GM23338 (cell line): ENCODE measurements at regions not wholly inside any gene's neighbourhood (a gene's known extent, or its start where the extent isn't known, plus 50 kb on each side); places are given as distances from the start of the nearest gene placed in this dataset.

Source experiments
- ATAC-seq: fragments of 200-7000 bp; cut with Tn5 transposase; 3 replicates; pipeline ENCODE4 v1.9.1; 2020
- DNase-seq: peaks from one replicate; pipeline ENCODE4 v3.0.0-alpha.2; 2015; ENCODE audit warnings: low spot score
- H2AFZ ChIP-seq: fragments of 200-600 bp; sonication (generic); 2 replicates; pipeline ENCODE4 v1.8.0; 2016; ENCODE audit warnings: antibody characterized with exemption, mild to moderate bottlenecking, moderate library complexity
- H3F3A ChIP-seq: fragments of 200-600 bp; sonication (generic); replicated peaks from 2 replicates; pipeline ENCODE4 v1.8.0; 2017; ENCODE audit warnings: antibody characterized with exemption, mixed run types, low read depth
- H3K27ac ChIP-seq: fragments of 200-600 bp; sonication (generic); 2 replicates; pipeline ENCODE4 v1.6.1; 2016; ENCODE audit warnings: low read depth
- H3K27me3 ChIP-seq: fragments of 200-600 bp; sonication (generic); 2 replicates; pipeline ENCODE4 v1.8.0; 2016; ENCODE audit warnings: mild to moderate bottlenecking, mixed run types, moderate library complexity; ENCODE audit not compliant: insufficient read depth
- H3K36me3 ChIP-seq: fragments of 200-600 bp; sonication (generic); 2 replicates; pipeline ENCODE4 v1.8.0; 2016; ENCODE audit warnings: mild to moderate bottlenecking; ENCODE audit not compliant: insufficient read depth
- H3K4me1 ChIP-seq: fragments of 200-600 bp; sonication (generic); 2 replicates; pipeline ENCODE4 v1.8.0; 2016; ENCODE audit warnings: mild to moderate bottlenecking, moderate library complexity; ENCODE audit not compliant: insufficient read depth
- H3K4me2 ChIP-seq: fragments of 200-600 bp; sonication (generic); 2 replicates; pipeline ENCODE4 v1.7.1; 2017; ENCODE audit warnings: mixed run types
- H3K4me3 ChIP-seq: fragments of 200-600 bp; sonication (generic); 2 replicates; pipeline ENCODE4 v1.6.1; 2016; ENCODE audit warnings: mixed run types
- H3K79me2 ChIP-seq: fragments of 200-600 bp; sonication (generic); replicated peaks from 2 replicates; pipeline ENCODE4 v1.8.0; 2017; ENCODE audit warnings: mild to moderate bottlenecking; ENCODE audit not compliant: insufficient read depth
- H3K9me2 ChIP-seq: fragments of 200-600 bp; sonication (generic); 2 replicates; pipeline ENCODE4 v1.8.0; 2017; ENCODE audit not compliant: insufficient read depth
- H4K20me1 ChIP-seq: fragments of 200-600 bp; sonication (generic); replicated peaks from 2 replicates; pipeline ENCODE4 v1.8.0; 2017; ENCODE audit warnings: mild to moderate bottlenecking; ENCODE audit not compliant: insufficient read depth
- H3K27ac Mint-ChIP-seq: 2 replicates; pipeline ENCODE4 v1.8.0; 2020; ENCODE audit warnings: inconsistent platforms, mild to moderate bottlenecking, moderate library complexity, mixed read lengths
- H3K27me3 Mint-ChIP-seq: 3 replicates; pipeline ENCODE4 v1.8.0; 2022; ENCODE audit warnings: low read depth, mild to moderate bottlenecking, moderate library complexity, mixed read lengths, inconsistent platforms; ENCODE audit not compliant: insufficient read depth, poor library complexity
- H3K36me3 Mint-ChIP-seq: 3 replicates; pipeline ENCODE4 v1.8.0; 2021; ENCODE audit warnings: low read depth, mild to moderate bottlenecking, inconsistent platforms, moderate library complexity, mixed read lengths
- H3K4me1 Mint-ChIP-seq: 3 replicates; pipeline ENCODE4 v1.8.0; 2020; ENCODE audit warnings: mild to moderate bottlenecking, inconsistent platforms, mixed read lengths
- H3K4me3 Mint-ChIP-seq: 3 replicates; pipeline ENCODE4 v1.8.0; 2021; ENCODE audit warnings: moderate library complexity, mild to moderate bottlenecking, inconsistent platforms, mixed read lengths
- H3K9me3 Mint-ChIP-seq: 3 replicates; pipeline ENCODE4 v1.8.0; 2020; ENCODE audit warnings: moderate library complexity, mild to moderate bottlenecking, inconsistent platforms, mixed read lengths
- CREB1 ChIP-seq: fragments of 250-450 bp; sonication (Bioruptor Pico); IDR thresholded peaks from 2 replicates; pipeline ENCODE4 v1.5.0; 2020; ENCODE audit warnings: low read depth, mild to moderate bottlenecking, moderate library complexity
- ETS1 ChIP-seq: IDR thresholded peaks from 2 replicates; pipeline ENCODE4 v1.6.1; 2016; ENCODE audit warnings: antibody characterized with exemption
- EZH2 ChIP-seq: fragments of 200-600 bp; sonication (generic); IDR thresholded peaks from one replicate; pipeline ENCODE4 v1.8.0; 2017; ENCODE audit warnings: antibody characterized with exemption, mild to moderate bottlenecking, low read depth; ENCODE audit not compliant: unreplicated experiment
- NANOG ChIP-seq: IDR thresholded peaks from 2 replicates; pipeline ENCODE4 v1.6.1; 2016; ENCODE audit warnings: antibody characterized with exemption, borderline replicate concordance
- POLR2AphosphoS5 ChIP-seq: IDR thresholded peaks from 2 replicates; pipeline ENCODE4 v1.6.1; 2016; ENCODE audit warnings: antibody characterized with exemption, low read depth
- STAT1 ChIP-seq: IDR thresholded peaks from one replicate; pipeline ENCODE4 v1.6.1; 2016; ENCODE audit warnings: antibody characterized with exemption; ENCODE audit not compliant: unreplicated experiment
- ZNF114 ChIP-seq: fragments of 250-450 bp; sonication (Bioruptor Pico); IDR thresholded peaks from 2 replicates; pipeline ENCODE4 v1.5.0; 2020; ENCODE audit warnings: mild to moderate bottlenecking, moderate library complexity
- TF ChIP-seq, protein P1 (sequence below), 2 experiments: fragments of 200-600 bp in 1 of 2; sonication (generic) in 1 of 2; conservative IDR thresholded peaks; 2 replicates each; pipeline versions ENCODE4 v1.5.1 to v1.6.1; 2016 to 2017; ENCODE audit warnings: antibody characterized with exemption in 2 of 2, low read depth in 2 of 2, mild to moderate bottlenecking in 2 of 2, moderate library complexity in 1 of 2

DNA sequence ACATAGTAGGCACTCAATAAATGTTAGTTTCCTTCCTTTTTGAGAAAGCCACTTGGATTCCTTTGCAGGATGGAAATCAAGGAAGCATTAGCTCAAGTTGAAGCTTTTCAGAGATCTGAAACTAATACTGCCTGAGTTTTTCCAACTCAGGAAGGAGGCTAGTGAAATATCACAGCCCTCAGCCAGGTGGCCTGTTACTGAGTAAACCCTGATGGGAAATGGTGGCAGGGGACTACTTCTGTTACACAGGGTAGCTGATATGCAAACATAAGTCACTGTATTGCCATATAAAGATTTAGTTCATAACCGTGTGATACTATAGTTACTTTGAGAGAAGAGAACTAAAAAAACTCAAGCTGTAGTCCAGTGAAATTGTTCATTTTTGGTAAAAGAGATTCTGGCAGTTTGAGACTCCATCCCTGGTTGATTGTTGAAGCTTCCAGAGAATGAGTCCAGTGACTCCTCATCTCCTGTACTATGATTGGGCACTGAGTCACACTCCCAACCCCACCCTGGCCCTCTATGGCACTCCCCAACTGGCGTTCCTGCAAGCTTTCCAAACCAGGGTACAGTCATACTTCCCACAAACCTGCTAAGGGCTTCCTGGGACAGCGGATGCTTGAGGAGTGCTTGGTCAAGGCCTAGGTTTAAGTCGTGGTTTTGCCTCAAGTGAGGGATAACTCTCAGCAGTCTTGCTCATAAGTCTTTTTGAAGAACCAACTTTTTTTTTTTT, 81.8 kb downstream of the MID1IP1 start (continued):
- TF ChIP-seq, protein P1, sequence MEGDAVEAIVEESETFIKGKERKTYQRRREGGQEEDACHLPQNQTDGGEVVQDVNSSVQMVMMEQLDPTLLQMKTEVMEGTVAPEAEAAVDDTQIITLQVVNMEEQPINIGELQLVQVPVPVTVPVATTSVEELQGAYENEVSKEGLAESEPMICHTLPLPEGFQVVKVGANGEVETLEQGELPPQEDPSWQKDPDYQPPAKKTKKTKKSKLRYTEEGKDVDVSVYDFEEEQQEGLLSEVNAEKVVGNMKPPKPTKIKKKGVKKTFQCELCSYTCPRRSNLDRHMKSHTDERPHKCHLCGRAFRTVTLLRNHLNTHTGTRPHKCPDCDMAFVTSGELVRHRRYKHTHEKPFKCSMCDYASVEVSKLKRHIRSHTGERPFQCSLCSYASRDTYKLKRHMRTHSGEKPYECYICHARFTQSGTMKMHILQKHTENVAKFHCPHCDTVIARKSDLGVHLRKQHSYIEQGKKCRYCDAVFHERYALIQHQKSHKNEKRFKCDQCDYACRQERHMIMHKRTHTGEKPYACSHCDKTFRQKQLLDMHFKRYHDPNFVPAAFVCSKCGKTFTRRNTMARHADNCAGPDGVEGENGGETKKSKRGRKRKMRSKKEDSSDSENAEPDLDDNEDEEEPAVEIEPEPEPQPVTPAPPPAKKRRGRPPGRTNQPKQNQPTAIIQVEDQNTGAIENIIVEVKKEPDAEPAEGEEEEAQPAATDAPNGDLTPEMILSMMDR (conservative IDR thresholded peaks at IDR 0.05; ENCODE audit: low read depth in 2 of 2) = no peak
- TF ChIP-seq ZNF114 = no peak

- Histone ChIP-seq H3K4me1 (no peaks in the 10 kb centered on the region), H3K79me2 (no peaks in the 10 kb centered on the region), H2AFZ (no peak overlapping the region), H3K4me3 (no peak overlapping the region), H3K27me3 (no peaks in the 10 kb centered on the region), H3K9me2 (no peaks in the 10 kb centered on the region), H3K36me3 (no peaks in the 10 kb centered on the region), H4K20me1 (no peaks in the 10 kb centered on the region), H3K27ac (no peak overlapping the region), H3F3A (no peaks in the 10 kb centered on the region), H3K4me2 (no peak overlapping the region)
- Mint-ChIP-seq H3K36me3 (no peaks in the 10 kb centered on the region), H3K27ac (no peak overlapping the region), H3K4me3 (no peak overlapping the region), H3K4me1 (no peaks in the 10 kb centered on the region), H3K27me3 (no peaks in the 10 kb centered on the region), H3K9me3 (no peaks in the 10 kb centered on the region)
- no peak for ATAC-seq
- TF ChIP-seq POLR2AphosphoS5 = no peak
- TF ChIP-seq ETS1 = no peak
- no peak for TF ChIP-seq NANOG
- no peak for TF ChIP-seq EZH2
- no peak for TF ChIP-seq STAT1
- no peak for TF ChIP-seq CREB1 (CRISPR knock-in tag)
- DNase-seq = no peak
Observed at GRCh38 chrX:38886112-38886511, 84.9 kb downstream of the MID1IP1 start.

GRCh38 chrX:38887222-38887621, 86.0 kb downstream of the MID1IP1 start:
- ATAC-seq (no peak), DNase-seq (no peak)
- no peaks in the 10 kb centered on the region for H3K36me3 ChIP-seq
- H3K36me3 Mint-ChIP-seq = no peaks in the 10 kb centered on the region
- H3K9me3 Mint-ChIP-seq = no peaks in the 10 kb centered on the region
- H3K4me3 Mint-ChIP-seq = no peak overlapping the region
- no peaks in the 10 kb centered on the region for H3K79me2 ChIP-seq
- no peak for TF ChIP-seq ETS1
- H3K27ac ChIP-seq = no peak overlapping the region
- H3K27ac Mint-ChIP-seq = no peak overlapping the region
- no peaks in the 10 kb centered on the region; the same call in 1 of the 2 replicates for H3K4me1 ChIP-seq
- no peak overlapping the region for H2AFZ ChIP-seq
- H3F3A ChIP-seq = no peaks in the 10 kb centered on the region
- H4K20me1 ChIP-seq = no peaks in the 10 kb centered on the region
- no peaks in the 10 kb centered on the region for H3K9me2 ChIP-seq
- H3K27me3 ChIP-seq = no peaks in the 10 kb centered on the region
- no peak overlapping the region for H3K4me2 ChIP-seq
- peaks cover 8% of the 10 kb centered on the region for H3K4me1 Mint-ChIP-seq
- H3K4me3 ChIP-seq = no peak overlapping the region
- H3K27me3 Mint-ChIP-seq = no peaks in the 10 kb centered on the region
